GM18508 (cell line): ENCODE measurements at regions not wholly inside any gene's neighbourhood (a gene's known extent, or its start where the extent isn't known, plus 50 kb on each side); places are given as distances from the start of the nearest gene placed in this dataset.
"Not testable (repeated sequence)": the region's sequence is repeated elsewhere in the genome, so short reads cannot be mapped to it uniquely, and the experiment has no call there.

Experiments used
- ATAC-seq: cut with Tn5 transposase; IDR thresholded peaks from one replicate; pipeline ENCODE4 v1.9.1; 2021; ENCODE audit warnings: moderate number of reproducible peaks; ENCODE audit not compliant: insufficient read depth, unreplicated experiment

DNA sequence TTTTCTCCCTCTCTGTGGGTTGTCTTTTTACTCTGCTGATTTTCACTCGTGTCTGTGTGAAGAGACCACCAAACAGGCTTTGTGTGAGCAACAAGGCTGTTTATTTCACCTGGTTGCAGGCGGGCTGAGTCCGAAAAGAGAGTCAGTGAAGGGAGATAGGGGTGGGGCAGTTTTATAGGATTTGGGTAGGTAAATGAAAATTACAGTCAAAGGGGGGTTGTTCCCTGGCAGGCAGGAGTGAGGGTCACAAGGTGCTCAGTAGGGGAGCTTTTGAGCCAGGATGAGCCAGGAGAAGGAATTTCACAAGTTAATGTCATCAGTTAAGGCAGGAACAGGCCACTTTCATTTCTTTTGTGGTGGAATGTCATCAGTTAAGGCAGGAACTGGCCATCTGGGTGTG is 729.6 kb downstream of the TRHDE start:
- not testable (repeated sequence) for ATAC-seq

DNA sequence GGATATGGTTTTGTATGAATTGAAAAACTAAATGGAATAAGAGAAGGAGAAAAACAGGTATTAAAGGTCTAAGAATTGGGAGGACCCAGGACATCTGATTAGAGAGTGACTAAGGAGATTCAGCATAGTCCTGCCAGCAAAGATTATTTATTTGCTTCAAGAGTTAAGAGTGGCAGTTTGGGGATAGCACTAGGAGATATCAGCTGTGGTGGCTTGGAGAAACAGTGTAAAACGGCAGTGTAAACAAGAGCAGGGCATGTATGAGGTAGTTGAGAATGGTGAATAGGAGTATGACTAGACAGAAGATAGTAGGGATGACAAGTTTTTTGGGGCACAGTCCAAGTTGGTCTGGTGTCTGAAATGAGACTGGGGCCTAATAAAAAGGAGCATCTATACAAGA is 730.3 kb downstream of the TRHDE start:
- ATAC-seq, result not testable (repeated sequence)

DNA sequence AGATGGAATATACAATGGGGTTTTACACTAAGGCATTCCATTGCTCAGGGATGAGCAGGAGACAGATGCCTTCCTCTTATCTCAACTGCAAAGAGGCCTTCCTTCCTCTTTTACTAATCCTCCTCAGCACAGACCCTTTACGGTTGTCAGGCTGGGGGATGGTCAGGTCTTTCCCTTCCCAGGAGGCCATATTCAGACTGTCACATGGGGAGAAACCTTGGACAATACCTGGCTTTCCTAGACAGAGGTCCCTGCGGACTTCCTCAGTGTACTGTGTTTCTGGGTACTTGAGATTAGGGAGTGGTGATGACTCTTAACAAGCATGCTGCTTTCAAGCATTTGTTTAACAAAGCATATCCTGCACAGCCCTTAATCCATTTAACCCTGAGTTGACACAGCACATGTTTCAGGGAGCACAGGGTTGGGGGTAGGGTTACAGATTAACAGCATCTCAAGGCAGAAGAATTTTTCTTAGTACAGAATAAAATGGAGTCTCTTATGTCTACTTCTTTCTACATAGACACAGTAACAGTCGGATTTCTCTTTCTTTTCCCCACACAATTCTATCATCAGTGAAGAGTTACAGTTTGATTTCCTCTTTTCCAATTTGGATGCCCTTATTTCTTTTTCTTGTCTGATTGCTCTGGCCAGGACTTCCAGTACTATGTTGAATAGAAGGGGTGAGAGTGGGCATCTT is 737.1 kb downstream of the TRHDE start:
- not testable (repeated sequence) for ATAC-seq

DNA sequence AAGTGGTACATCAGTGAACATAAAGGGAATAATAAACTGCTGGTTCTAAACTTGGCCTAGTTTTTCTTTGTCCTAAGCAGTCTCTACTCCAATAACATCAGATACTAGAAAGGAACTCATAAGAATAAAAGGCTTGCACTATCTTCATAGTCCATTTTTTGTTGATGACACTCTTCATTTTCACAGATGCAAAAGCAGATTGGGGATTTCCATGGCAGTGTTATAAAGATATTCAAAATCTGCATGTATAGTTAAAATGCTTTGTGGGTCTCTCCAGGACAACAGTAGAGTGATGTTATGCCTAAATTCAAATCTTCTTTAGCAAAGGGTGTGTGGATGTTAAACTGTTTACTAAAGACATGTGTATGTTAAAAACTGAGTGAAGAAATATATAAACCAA is 745.8 kb downstream of the TRHDE start:
- ATAC-seq, result no peak

DNA sequence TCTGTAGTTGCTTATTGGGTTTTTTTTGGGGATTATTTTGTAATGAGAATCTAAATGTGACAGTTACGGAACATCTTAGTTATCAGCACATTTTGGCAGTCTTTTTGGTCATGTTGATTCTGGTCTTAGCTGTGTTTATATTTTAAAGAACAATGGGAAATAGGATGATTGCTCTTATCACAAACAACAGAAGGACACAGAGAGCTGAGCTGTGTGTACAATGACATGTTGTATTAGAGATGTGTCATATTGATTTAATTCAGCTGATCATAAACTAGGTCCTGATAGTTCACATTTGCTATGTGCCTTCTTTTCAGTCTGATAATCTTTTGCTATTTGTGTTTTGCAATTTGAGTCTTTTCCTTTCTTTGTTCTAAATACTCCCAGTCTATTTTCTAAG is 781.7 kb downstream of the TRHDE start:
- ATAC-seq, result no peak

DNA sequence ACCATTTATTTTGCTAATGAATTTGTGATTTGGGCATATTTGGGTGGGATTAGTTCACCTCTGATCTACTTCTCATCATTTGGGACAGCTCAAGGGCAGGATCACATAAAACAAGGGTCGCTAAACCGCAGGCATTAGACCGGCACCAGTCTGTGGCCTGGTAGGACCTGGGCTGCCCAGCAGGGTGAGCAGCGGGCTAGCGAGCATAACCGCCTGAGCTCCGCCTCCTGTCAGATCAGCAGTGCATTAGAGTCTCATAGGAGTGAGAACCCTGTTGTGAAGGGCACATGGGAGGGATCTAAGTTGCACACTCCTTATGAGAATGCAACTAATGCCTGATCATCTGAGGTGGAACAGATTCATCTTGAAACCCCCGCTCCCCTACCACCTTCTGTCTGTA is 785.3 kb downstream of the TRHDE start:
- no peak for ATAC-seq

DNA sequence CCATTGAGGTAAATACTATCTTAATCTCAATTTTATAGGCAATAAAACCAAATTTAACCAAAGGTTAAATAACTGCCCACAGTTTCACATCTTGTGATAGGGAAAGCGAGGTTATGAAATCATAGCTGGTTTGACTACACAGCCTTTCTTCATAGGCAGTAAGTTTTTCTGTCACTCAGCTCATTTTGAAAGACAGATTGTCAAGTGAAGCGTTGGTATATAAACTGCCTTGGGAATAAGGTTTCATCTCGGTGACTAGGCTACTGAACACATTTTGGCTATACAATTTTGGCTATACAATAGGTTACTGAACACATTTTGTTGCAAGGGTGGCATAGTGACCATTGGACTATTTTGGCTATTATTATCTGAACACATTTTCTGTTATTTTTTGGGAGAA is 793.7 kb downstream of the TRHDE start:
- ATAC-seq, result no peak

DNA sequence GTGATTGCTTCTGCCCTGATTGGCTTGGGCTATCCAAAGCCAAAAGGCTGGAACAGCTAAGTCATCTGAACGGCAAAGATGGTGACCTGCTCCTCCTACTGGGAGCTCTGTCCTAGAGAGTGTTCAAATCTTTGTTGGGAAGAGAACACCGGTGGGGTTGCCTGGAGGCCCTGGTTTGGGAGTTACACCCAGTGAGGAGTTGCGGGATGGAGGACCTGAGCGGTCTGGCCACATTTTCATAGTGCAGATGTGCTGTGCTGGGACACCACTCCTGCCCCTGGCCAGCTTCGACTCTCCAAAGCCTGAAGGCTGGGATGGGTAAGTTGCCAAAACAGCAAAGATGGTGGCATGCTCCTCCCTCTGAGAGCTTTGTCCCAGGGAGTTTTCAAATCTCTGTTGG is 795.4 kb downstream of the TRHDE start:
- ATAC-seq, result no peak

DNA sequence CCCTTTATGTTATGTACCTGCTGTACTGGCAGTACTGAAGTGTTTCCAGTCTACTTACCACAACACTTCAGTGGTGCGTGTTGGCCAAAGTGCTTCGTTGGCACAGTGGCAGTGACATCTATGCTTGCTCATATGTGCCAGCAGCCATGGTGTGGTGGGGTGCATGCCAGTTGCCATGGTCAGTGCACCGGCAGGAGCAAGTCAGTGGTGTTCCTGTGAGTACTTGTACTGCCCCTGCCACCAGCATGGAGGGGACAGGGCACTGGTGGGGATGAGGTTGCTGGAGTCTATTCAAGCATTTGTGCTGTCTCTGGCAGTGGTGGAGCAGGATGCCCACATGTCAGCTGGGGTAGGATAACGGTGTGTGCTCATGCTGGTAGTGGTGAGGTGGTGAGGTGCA is 800.0 kb downstream of the TRHDE start:
- ATAC-seq, result no peak

DNA sequence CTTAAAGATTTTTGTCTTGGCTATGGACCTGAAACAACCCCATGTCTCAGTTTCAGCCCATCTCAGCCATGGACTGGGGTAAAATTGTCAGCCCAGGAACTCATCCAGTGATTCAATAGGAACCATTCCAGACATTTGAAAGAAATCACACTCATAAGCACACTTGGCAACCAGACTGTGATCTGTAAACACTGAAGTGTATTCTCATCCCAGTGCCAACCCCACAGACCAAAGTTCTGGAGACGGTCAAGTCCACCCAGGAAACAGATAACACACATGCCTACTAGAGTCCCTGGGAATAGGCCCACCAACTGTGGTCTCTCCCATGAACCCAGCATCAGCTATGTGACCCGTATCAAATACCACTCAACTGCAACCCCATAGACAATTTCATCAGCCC is 804.6 kb downstream of the TRHDE start:
- no peak for ATAC-seq

DNA sequence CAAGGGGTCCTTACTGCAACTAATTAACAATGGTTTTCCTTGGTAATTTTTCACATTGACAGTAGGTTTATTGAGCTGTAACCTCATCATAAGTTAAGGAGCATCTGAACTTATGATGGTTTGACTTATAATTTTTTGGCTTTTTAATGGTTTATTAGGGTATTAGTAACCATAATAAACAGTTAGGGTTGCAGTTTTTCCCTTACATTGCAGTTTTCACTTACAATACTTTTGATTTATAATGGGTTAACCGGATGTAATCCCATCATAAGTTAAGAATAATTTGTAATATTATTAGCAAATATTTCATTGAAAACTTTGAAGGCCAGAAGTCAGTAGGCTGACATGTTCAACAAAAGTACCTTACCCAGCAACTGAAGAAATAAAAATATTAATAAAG is 811.6 kb downstream of the TRHDE start:
- ATAC-seq, result no peak

DNA sequence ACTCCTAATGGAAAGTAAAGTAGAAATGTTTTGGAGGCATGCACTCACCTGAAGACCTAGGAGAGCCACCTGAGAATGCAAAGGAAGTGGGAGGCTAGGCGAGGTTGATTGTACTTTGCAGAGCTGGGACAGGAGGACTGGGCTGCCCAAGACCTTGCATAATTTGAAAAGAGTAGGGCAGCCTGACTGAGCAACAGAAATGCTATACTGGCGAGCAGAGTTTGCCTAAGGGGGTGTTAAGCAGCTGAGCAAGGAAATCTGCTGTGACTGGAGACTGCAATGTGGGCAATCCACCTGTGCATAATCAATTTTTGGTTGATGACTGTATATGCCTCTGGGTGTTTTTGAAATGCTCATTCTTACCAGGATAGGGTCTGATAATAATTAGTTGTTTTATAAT is 834.1 kb downstream of the TRHDE start:
- no peak for ATAC-seq

DNA sequence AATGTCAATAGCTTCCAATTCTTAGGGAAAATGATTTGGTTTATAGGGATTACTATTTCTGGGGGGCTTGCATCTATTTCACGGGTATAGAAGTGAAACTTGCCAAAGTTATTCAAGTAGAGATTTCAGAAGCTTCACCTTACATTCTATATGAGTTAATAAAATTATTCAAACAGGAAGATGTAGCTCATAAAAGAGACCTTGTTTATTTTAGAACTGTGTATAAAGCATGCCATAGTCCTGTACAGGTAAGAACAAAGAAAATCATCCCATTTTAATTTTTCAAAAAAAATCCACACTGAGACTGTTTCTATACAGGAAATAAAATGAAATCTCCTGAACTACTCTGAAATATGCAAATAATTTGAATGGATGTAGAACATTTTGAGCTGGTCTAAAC is 834.7 kb downstream of the TRHDE start:
- ATAC-seq, result no peak

DNA sequence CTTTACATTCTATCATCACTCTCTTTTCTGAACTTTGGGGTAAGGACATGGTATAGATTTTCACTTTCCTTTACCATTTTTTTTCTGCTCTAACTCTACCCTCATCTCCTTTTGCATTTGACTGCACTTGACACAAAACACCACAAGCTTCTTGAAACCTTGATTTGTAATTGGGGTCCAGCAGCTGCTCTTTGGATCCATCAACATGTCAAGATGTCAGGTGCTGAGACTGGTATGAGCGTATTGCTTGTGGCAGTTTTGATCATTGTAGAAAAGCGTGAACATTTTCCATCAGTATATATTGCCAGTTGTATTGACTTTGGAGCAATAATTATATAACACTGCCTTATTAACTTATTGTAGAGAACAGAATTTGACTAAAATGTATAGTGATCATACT is 838.6 kb downstream of the TRHDE start:
- ATAC-seq, result no peak

DNA sequence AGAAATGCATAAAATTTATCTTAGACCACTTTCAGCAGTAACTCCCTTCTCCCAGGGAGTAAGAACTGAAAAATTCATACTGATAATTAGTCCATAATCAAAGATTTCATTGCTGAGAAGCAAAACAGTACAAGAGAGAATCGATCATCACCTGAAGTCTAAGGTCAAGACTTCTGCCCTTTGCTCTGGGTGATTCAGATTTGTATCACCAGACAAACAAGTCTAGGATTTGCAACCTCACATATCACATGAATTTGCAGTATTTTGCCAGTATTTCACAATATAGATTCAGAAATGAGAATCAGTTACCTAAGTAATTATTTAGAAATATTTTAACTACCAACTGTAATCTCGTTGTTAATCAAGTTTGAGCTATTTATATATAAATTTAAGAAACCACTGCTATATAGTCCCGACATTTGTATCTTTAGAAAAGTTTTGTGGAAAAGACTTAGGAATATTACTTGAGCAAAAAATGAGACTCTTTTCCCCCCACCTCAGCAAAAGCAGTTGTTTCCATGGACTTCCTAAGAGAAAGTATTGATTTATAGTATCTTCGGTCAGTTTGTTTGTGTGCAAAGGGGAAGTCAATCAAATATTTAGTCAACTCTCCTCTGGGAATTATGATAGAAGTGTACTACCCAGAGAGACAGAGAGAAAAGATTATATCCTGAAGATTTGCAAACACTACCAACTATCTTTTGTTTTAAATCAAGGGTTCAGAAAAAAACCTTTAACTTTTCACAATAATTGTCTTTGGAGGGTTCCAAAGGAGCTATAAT is 840.1 kb downstream of the TRHDE start:
- no peak for ATAC-seq

DNA sequence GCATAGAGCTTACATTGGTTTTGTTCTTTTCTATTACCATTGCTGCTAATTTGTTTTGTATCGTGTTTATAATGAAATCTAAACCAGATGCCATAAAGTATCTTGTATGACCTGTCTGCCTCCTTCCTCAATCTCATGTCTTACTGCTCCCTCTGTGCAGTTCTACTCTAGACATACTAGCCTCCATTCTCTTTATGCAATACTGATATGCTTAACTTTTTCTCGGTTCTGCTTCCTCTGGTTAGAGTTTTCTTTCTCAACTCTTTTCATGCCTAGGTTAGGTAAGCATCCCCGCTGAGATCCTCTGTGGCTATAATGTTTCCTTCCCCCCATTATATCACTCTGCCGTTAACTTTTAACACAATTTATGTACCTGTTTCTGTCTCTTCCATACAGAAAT is 852.3 kb downstream of the TRHDE start:
- ATAC-seq, result no peak

DNA sequence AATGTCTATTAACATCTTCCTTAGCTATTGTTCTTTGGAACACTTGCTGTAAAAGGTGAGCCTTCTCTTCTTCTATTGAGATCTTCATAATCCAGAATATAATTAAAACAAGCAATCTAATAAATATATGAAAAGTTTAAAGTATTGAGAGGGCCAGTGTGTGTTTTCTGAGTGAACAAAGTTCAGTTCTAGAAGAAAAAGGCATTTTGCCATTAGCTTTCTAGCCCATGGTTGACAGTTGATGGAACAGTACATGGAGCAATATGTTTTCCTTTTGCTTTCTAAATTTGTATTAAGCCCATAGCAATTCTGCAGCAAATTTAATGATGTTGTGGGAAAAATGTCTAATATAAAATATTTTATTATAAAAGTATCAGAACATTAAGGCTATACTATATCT is 853.0 kb downstream of the TRHDE start:
- no peak for ATAC-seq

DNA sequence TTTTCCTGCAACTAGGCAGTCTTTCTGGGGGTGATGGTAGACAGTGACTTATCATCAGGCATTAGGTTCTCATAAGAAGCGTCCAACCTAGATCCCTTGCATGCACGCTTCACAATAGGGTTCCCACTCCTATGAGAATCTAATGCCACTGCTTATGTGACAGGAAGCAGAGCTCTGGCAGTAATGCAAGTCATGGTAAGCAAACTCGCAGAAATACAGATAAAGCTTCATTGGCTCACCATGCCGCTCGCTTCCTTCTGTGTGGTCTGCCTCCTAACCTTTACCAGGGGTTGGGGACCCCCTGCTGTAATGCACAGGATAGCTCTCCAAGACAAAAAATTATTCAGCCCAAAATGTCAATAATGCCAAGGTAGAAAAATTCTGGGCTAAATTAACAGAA is 864.2 kb downstream of the TRHDE start:
- ATAC-seq, result no peak

DNA sequence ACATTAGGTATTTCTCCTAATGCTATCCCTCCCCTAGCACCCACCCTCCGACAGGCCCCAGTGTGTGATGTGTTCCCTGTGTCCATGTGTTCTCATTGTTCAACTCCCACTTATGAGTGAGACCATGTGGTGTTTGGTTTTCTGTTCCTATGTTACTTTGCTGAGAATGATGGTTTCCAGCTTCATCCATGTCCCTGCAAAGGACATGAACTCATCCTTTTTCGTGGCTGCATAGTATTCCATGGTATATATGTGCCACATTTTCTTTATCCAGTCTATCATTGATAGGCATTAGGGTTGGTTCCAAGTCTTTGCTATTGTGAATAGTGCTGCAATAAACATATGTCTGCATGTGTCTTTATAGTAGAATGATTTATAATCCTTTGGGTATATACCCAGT is 867.5 kb downstream of the TRHDE start:
- ATAC-seq, result not testable (repeated sequence)

DNA sequence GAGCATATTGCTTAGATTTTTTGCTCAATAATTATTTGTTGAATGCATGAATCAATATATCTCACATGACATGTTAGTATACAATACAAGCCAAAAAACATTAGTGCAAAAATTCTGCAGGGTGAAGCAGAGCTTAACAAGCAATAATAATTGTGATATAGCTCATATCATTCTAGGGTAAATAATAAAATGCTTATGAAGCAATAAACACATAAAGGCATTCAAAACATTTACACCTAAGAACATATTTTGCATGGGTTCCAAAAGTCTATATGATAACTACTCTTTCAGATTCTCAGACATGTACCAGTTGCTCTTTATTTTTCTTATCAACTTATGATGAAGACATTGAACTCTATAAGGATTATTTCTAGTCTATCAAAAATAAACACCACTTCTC is 886.2 kb downstream of the TRHDE start:
- no peak for ATAC-seq

DNA sequence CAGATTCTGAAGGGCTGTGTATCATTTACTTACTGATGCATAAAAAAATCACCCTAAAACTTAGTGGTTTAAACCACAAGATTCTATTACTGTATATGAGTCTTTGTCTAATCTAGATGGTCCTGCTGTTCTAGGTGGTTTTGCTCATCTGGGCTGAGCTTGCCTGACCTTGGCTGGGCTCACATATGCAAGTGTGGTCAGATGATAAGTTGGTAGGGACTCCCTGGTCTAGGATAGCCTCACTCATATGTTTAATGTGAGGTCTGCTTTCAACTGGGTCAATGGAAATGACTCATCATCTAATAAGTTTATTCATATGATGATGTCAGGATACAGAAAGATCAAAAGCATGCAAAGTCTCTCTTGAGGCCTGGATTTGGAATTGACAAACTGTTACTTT is 887.8 kb downstream of the TRHDE start:
- no peak for ATAC-seq

DNA sequence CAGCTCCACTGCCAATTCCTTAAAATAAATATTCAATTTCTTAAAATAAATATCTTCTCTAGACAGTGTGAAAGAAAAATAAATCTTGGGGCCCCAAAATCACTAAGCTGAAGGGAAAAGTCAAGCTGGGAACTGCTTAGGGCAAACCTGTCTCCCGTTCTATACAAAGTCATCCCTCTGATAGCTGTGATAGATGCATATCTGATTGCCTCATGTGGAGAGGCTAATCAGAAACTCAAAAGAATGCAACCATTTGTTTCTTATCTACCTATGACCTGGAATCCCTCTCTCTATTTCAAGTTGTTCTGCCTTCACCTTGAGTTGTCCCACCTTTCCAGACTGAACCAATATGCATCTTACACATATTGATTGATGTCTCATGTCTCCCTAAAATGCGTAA is 889.8 kb downstream of the TRHDE start:
- ATAC-seq, result no peak
